GM06990 (cell line): ENCODE measurements at regions not wholly inside any gene's neighbourhood (a gene's known extent, or its start where the extent isn't known, plus 50 kb on each side); places are given as distances from the start of the nearest gene placed in this dataset.
"Not testable (repeated sequence)": the region's sequence is repeated elsewhere in the genome, so short reads cannot be mapped to it uniquely, and the experiment has no call there.

ENCODE experiments used
- DNase-seq: peaks from one replicate; pipeline ENCODE4 v3.0.0-alpha.2; 2011; ENCODE audit not compliant: insufficient read length; ENCODE audit errors: extremely low read depth
- H3K27me3 ChIP-seq: replicated peaks from 2 replicates; pipeline ENCODE4 v1.6.0; 2011; ENCODE audit warnings: low read length; ENCODE audit not compliant: control insufficient read depth, insufficient read depth
- H3K36me3 ChIP-seq: 2 replicates; pipeline ENCODE4 v1.5.1; 2011; ENCODE audit warnings: low read length; ENCODE audit not compliant: control insufficient read depth, insufficient read depth
- H3K4me3 ChIP-seq: replicated peaks from 2 replicates; pipeline ENCODE4 v1.5.1; 2011; ENCODE audit warnings: low read depth, mild to moderate bottlenecking, control low read depth, low read length
- TF ChIP-seq, protein P1 (sequence below): IDR thresholded peaks from 2 replicates; pipeline ENCODE4 v1.5.1; 2011; ENCODE audit warnings: low read length, control low read depth, mild to moderate bottlenecking, inconsistent platforms; ENCODE audit not compliant: insufficient read depth, poor library complexity, severe bottlenecking

DNA sequence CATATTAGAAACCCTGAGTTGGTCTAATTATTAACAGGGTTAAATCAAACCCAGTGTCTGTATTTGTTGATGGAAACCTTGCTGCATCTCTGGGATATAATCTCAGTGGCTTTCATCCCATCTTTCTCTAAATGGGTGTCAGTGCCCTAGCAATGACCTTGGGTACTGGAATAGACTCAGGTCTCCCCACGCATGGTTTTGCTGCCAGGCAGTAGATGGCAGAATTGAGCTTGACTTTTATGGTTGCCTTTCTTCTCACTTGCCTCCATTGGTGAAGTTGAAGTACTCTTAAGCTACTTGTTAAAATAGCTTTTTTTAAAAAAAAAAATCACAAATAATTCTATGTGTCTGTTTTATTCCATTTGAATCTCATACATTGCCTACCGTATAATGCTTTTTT lies 81.8 kb upstream of the HMCN1 start:
- H3K36me3 ChIP-seq, result no peaks in the 10 kb centered on the region
- no peak overlapping the region for H3K4me3 ChIP-seq
- no peaks in the 10 kb centered on the region for H3K27me3 ChIP-seq
- no peak for DNase-seq
- TF ChIP-seq, protein P1, sequence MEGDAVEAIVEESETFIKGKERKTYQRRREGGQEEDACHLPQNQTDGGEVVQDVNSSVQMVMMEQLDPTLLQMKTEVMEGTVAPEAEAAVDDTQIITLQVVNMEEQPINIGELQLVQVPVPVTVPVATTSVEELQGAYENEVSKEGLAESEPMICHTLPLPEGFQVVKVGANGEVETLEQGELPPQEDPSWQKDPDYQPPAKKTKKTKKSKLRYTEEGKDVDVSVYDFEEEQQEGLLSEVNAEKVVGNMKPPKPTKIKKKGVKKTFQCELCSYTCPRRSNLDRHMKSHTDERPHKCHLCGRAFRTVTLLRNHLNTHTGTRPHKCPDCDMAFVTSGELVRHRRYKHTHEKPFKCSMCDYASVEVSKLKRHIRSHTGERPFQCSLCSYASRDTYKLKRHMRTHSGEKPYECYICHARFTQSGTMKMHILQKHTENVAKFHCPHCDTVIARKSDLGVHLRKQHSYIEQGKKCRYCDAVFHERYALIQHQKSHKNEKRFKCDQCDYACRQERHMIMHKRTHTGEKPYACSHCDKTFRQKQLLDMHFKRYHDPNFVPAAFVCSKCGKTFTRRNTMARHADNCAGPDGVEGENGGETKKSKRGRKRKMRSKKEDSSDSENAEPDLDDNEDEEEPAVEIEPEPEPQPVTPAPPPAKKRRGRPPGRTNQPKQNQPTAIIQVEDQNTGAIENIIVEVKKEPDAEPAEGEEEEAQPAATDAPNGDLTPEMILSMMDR, result peak; percentile 36

DNA sequence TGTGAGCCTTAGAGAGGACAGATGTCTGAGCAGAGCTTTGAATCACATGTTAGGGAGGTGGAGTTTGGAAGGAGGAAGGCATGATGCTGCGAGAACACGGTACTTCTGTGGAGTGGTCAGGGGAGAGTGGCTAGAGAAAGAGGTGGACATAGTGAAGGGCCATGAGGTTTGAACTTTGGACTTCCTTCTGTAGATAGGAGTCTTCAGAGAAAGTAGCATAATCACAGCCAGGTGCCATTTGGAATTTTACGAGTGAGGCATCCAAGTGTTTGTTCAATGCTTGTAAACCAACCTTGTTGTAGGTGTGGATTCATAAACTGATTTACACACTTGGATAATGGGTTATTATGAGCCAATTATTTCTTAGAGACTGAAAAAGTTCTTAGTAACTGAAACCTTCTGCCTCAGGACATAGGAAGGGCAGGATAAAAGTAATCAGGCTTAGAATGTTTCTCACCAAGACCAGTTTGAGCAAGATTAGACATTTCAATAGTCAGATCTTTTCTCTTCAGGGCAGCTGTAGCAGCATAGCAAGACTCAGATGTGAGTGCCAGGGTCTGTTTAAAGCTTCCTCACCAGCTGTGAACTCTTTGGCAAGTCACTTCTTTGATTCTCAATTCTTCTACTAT lies 83.5 kb upstream of the HMCN1 start:
- Histone ChIP-seq H3K36me3 (no peaks in the 10 kb centered on the region), H3K27me3 (no peaks in the 10 kb centered on the region), H3K4me3 (no peak overlapping the region)
- no peak for DNase-seq
- TF ChIP-seq, protein P1, result no peak

- no peaks in the 10 kb centered on the region for H3K36me3 ChIP-seq
- TF ChIP-seq, protein P1, result no peak
These were observed 85.2 kb upstream of the HMCN1 start for GRCh38 chr1:185648858-185649589.

GRCh38 chr1:185647597-185648267 lies 86.5 kb upstream of the HMCN1 start:
- not testable (repeated sequence) for H3K4me3 ChIP-seq, DNase-seq

More at GRCh38 chr1:185648858-185649589, 85.2 kb upstream of the HMCN1 start:
- DNase-seq, result no peak
- Histone ChIP-seq H3K27me3 (no peaks in the 10 kb centered on the region), H3K4me3 (no peak overlapping the region)

DNA sequence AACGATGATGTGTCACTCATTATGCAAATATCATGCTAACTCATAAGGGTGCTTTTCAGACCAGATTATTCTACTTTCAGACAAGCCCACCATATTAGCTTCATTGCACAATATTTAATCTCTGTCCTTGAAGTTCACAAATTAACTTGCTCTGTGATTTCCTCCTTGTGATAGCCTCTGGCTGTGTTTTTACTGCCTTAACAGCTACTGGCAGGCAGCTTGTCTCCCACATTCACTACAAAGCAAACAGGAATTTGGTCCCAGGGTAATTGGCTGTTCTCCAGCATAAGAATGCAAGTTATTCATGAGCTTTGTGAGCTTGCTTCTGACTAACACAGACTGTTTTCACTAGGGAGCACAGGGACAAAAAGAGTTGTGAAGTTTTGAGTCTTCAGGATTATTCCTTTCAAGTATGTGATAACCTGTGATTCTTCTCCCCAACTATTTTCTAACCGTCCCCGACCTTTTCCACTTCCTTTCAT lies 87.9 kb upstream of the HMCN1 start:
- DNase-seq, result no peak
- Histone ChIP-seq H3K36me3 (no peaks in the 10 kb centered on the region), H3K27me3 (no peaks in the 10 kb centered on the region), H3K4me3 (no peak overlapping the region)
- TF ChIP-seq, protein P1, result no peak

More at GRCh38 chr1:185647597-185648267, 86.5 kb upstream of the HMCN1 start:
- H3K27me3 ChIP-seq, H3K36me3 ChIP-seq: not testable (repeated sequence)

GRCh38 chr1:185645686-185646085 lies 88.5 kb upstream of the HMCN1 start:
- no peaks in the 10 kb centered on the region for H3K27me3 ChIP-seq

More at GRCh38 chr1:185645686-185646085, 88.5 kb upstream of the HMCN1 start:
- TF ChIP-seq, protein P1, result no peak
- no peak overlapping the region for H3K4me3 ChIP-seq
- no peak for DNase-seq
- no peaks in the 10 kb centered on the region for H3K36me3 ChIP-seq
